ENCODE measurements at regions not wholly inside any gene's neighbourhood (a gene's known extent, or its start where the extent isn't known, plus 50 kb on each side); places are given as distances from the start of the nearest gene placed in this dataset.

DNA sequence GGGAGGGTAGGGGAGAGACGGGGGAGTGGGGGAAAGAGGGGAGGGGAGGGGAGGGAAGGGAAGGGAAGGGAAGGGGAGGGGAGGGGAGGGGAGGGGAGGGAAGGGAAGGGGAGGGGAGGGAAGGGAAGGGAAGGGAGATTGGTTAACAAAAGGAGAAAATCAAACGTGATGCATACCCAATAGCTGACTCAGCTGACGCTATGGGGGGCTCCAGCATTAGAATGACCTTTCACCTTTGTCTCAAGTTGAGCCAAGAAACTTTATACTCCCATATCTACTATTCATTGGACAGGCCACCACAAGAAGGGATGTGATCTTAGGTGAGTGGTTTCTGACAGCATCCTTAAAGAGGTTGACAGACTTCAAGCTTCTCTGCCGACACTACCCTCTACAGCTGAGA lies 432.8 kb upstream of the CDH5 start:
- no peak for TF ChIP-seq POLR2A (IDR thresholded peaks at IDR 0.05)
- TF ChIP-seq, protein P1, sequence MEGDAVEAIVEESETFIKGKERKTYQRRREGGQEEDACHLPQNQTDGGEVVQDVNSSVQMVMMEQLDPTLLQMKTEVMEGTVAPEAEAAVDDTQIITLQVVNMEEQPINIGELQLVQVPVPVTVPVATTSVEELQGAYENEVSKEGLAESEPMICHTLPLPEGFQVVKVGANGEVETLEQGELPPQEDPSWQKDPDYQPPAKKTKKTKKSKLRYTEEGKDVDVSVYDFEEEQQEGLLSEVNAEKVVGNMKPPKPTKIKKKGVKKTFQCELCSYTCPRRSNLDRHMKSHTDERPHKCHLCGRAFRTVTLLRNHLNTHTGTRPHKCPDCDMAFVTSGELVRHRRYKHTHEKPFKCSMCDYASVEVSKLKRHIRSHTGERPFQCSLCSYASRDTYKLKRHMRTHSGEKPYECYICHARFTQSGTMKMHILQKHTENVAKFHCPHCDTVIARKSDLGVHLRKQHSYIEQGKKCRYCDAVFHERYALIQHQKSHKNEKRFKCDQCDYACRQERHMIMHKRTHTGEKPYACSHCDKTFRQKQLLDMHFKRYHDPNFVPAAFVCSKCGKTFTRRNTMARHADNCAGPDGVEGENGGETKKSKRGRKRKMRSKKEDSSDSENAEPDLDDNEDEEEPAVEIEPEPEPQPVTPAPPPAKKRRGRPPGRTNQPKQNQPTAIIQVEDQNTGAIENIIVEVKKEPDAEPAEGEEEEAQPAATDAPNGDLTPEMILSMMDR (IDR thresholded peaks at IDR 0.05) = no peak
